Esophagus muscularis mucosa (tissue), 4 donors: ENCODE measurements at regions not wholly inside any gene's neighbourhood (a gene's known extent, or its start where the extent isn't known, plus 50 kb on each side); places are given as distances from the start of the nearest gene placed in this dataset.

Experiments
- DNase-seq: peaks from one replicate; pipeline ENCODE4 v3.0.0-alpha.2; 2017; ENCODE audit errors: extremely low spot score
- H3K27ac ChIP-seq, 4 donors: fragments of 200-600 bp; sonication (generic); replicated peaks in 1 of 4; 1 replicate in 3 of 4; 2 replicates in 1 of 4; pipeline ENCODE4 v1.5.1; 2016 to 2019; ENCODE audit warnings: mild to moderate bottlenecking in 1 of 4
- H3K27me3 ChIP-seq, 4 donors: fragments of 200-600 bp; sonication (generic); one replicate each; pipeline versions ENCODE4 v1.5.1 to v1.6.0; 2016 to 2019
- H3K36me3 ChIP-seq, 4 donors: fragments of 200-600 bp; sonication (generic); one replicate each; pipeline ENCODE4 v1.5.1; 2016 to 2019
- H3K4me1 ChIP-seq, 4 donors: fragments of 200-600 bp; sonication (generic); one replicate each; pipeline ENCODE4 v1.5.1; 2016 to 2019
- H3K4me3 ChIP-seq, 4 donors: fragments of 200-600 bp; sonication (generic); 1 replicate in 2 of 4; 2 replicates in 2 of 4; pipeline ENCODE4 v1.5.1; 2016 to 2019; ENCODE audit warnings: mild to moderate bottlenecking in 4 of 4, moderate library complexity in 1 of 4
- H3K9me3 ChIP-seq, 4 donors: fragments of 200-600 bp; sonication (generic); 1 replicate in 3 of 4; 2 replicates in 1 of 4; pipeline ENCODE4 v1.5.1; 2016 to 2019
- CTCF ChIP-seq, 3 experiments: fragments of 200-600 bp in 2 of 3; fragments of 450-650 bp in 1 of 3; sonication (generic) in 2 of 3; IDR thresholded peaks; one replicate each; pipeline ENCODE4 v1.5.1; 2017 to 2019; ENCODE audit warnings: antibody characterized with exemption in 3 of 3, mild to moderate bottlenecking in 2 of 3, moderate library complexity in 1 of 3
- EP300 ChIP-seq: sonication (generic); formaldehyde crosslinking; IDR thresholded peaks from one replicate; pipeline ENCODE4 v1.6.1; 2017; ENCODE audit warnings: antibody characterized with exemption
- POLR2A ChIP-seq: fragments of 450-650 bp; IDR thresholded peaks from one replicate; pipeline ENCODE4 v1.6.1; 2017; ENCODE audit warnings: antibody characterized with exemption, moderate library complexity, mild to moderate bottlenecking, low read depth
- POLR2AphosphoS5 ChIP-seq, 2 donors: sonication (generic); formaldehyde crosslinking; IDR thresholded peaks; one replicate each; pipeline ENCODE4 v1.6.1; 2017; ENCODE audit warnings: antibody characterized with exemption in 2 of 2
- WGBS: methylation state at CpG from one replicate; pipeline ENCODE4 v1.1.5; 2018; 5-methylcytosine and 5-hydroxymethylcytosine counted together
- intact Hi-C: fragments of 100-400 bp; cut with DNase I; formaldehyde crosslinking; loops from one replicate; pipeline ENCODE4 v1.15.1; 2023

DNA sequence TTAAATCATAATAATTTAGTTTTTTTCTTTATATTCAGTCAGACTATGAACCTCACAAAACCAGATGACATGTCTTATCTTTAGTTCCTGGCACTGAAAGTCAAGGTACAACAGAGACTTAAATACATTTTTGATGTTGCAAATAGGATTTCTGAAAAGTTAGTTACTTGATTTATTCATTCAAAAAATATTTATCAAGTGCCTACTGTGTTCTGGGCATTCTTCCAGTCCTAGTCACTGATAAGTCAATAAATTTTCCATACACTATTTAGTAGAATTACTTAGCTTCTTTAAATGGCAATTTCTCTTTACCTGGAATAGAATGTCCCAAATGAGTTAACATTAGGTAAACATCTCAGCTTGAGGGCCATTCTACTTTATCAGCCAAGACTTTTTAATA lies 938.3 kb upstream of the PCDH9 start:
- Histone ChIP-seq H3K27ac (no peak overlapping the region), H3K27me3 (no peaks in the 10 kb centered on the region), H3K36me3 (no peaks in the 10 kb centered on the region), H3K9me3 (no peaks in the 10 kb centered on the region), H3K4me1 (no peaks in the 10 kb centered on the region), H3K4me3 (no peak overlapping the region)
- intact Hi-C loops, result no loop called here
- no peak for TF ChIP-seq CTCF (IDR thresholded peaks at IDR 0.05)
- no peak for TF ChIP-seq EP300
- TF ChIP-seq POLR2A, result no peak
- TF ChIP-seq POLR2AphosphoS5 (IDR thresholded peaks at IDR 0.05), result no peak
- DNase-seq, result no peak

DNA sequence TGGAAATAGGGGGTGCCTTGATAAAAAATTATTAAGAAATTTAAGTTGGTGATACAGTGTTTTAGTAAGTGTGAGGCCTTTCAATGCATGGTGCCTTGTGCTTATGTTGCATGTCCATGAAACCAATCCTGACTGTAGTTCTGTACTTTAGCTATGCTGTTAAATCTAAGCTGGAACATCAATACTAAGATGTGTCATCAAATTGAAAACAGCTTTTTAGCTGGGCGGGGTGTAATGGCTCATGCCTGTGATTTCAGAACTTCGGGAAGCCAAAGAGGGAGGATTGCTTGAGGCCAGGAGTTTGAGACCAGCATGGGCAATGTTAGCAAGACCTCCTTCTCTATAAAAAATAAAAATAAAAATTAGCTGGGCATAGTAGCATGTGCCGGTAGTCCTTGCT lies 930.3 kb upstream of the PCDH9 start:
- no peaks in the 10 kb centered on the region for H3K4me1 ChIP-seq
- H3K27ac ChIP-seq, result no peak overlapping the region
- no peak overlapping the region for H3K4me3 ChIP-seq
- no peaks in the 10 kb centered on the region for H3K9me3 ChIP-seq
- TF ChIP-seq CTCF (IDR thresholded peaks at IDR 0.05), result no peak
- TF ChIP-seq EP300, result no peak
- TF ChIP-seq POLR2A, result no peak
- TF ChIP-seq POLR2AphosphoS5 (IDR thresholded peaks at IDR 0.05), result no peak
- 78% methylated on average over 3 of the region's 3 CpGs for WGBS
- H3K27me3 ChIP-seq, result no peaks in the 10 kb centered on the region
- H3K36me3 ChIP-seq, result no peaks in the 10 kb centered on the region
- DNase-seq, result no peak
- intact Hi-C loops, result no loop called here

- TF ChIP-seq POLR2A (no peak), POLR2AphosphoS5 (IDR thresholded peaks at IDR 0.05) (no peak)
- H3K27me3 ChIP-seq, result no peaks in the 10 kb centered on the region
- WGBS, result 93% methylated on average over 4 of the region's 4 CpGs
- H3K36me3 ChIP-seq, result no peaks in the 10 kb centered on the region
- intact Hi-C loops, result no loop called here
- no peaks in the 10 kb centered on the region for H3K4me1 ChIP-seq
- no peak overlapping the region for H3K4me3 ChIP-seq
- DNase-seq, result no peak
- H3K27ac ChIP-seq, result no peak overlapping the region
- peaks cover 0 to 12% (median 7%) of the 10 kb centered on the region in 4 donors for H3K9me3 ChIP-seq
These were observed 922.3 kb upstream of the PCDH9 start for GRCh38 chr13:68152414-68152813.

DNA sequence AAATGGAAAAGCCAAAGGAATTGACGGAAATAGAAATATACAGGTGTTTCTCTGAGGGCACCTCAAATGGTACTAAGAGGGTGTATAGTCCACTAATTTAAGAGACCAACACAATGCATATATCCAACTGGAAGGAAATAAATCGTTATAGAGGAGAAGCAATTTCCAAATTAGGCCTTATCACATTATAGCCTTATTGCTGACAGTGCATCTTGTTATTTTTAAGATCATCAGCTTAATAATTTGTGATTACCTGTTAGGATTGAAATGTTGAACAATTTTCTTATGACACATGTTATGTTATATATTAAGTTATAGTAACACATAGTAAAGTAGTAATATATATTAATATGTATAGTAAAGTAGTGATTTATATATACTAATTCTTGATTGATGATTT lies 915.7 kb upstream of the PCDH9 start:
- TF ChIP-seq EP300, result no peak
- TF ChIP-seq CTCF (IDR thresholded peaks at IDR 0.05), result no peak
- no peak for TF ChIP-seq POLR2A
- no peak for TF ChIP-seq POLR2AphosphoS5 (IDR thresholded peaks at IDR 0.05)
- no peak for DNase-seq
- no peak overlapping the region for H3K27ac ChIP-seq
- 89% methylated on average over 2 of the region's 2 CpGs for WGBS
- H3K27me3 ChIP-seq, result no peaks in the 10 kb centered on the region
- intact Hi-C loops, result no loop called here
- no peaks in the 10 kb centered on the region for H3K4me1 ChIP-seq
- H3K9me3 ChIP-seq, result no peaks in the 10 kb centered on the region
- no peaks in the 10 kb centered on the region for H3K36me3 ChIP-seq
- H3K4me3 ChIP-seq, result no peak overlapping the region

GRCh38 chr13:68128297-68128915 lies 898.3 kb upstream of the PCDH9 start:
- Histone ChIP-seq H3K9me3 (no peaks in the 10 kb centered on the region), H3K27ac (no peak overlapping the region), H3K4me1 (no peaks in the 10 kb centered on the region), H3K4me3 (no peak overlapping the region), H3K36me3 (no peaks in the 10 kb centered on the region), H3K27me3 (no peaks in the 10 kb centered on the region)
- intact Hi-C loops, result no loop called here
- no peak for TF ChIP-seq POLR2A
- TF ChIP-seq CTCF (IDR thresholded peaks at IDR 0.05), result no peak
- no peak for TF ChIP-seq POLR2AphosphoS5 (IDR thresholded peaks at IDR 0.05)
- no peak for TF ChIP-seq EP300
- 85% methylated on average over 7 of the region's 7 CpGs for WGBS
- DNase-seq, result no peak
